Peyer's patch (tissue), 4 donors: ENCODE measurements at regions not wholly inside any gene's neighbourhood (a gene's known extent, or its start where the extent isn't known, plus 50 kb on each side); places are given as distances from the start of the nearest gene placed in this dataset.
A peak's percentile ranks its signal among the peaks of the same experiment; 100 is the strongest.

Experiments used
- DNase-seq, 3 donors: peaks; one replicate each; pipeline ENCODE4 v3.0.0-alpha.2; 2017 to 2019
- H3K27ac ChIP-seq, 4 donors: fragments of 200-600 bp; sonication (generic); one replicate each; pipeline ENCODE4 v1.5.1; 2016 to 2019
- H3K27me3 ChIP-seq, 2 donors: fragments of 200-600 bp; sonication (generic); one replicate each; pipeline ENCODE4 v1.5.1; 2019
- H3K36me3 ChIP-seq, 3 donors: fragments of 200-600 bp; sonication (generic); one replicate each; pipeline ENCODE4 v1.5.1; 2016 to 2019
- H3K4me1 ChIP-seq, 4 donors: fragments of 200-600 bp; sonication (generic); one replicate each; pipeline ENCODE4 v1.5.1; 2016 to 2019
- H3K4me3 ChIP-seq, 4 donors: fragments of 200-600 bp; sonication (generic); 1 replicate in 3 of 4; 2 replicates in 1 of 4; pipeline ENCODE4 v1.5.1; 2016 to 2019; ENCODE audit warnings: mild to moderate bottlenecking in 1 of 4
- H3K9me3 ChIP-seq, 4 donors: fragments of 200-600 bp; sonication (generic); one replicate each; pipeline ENCODE4 v1.5.1; 2016 to 2019; ENCODE audit warnings: mild to moderate bottlenecking in 1 of 4
- CTCF ChIP-seq, 6 experiments: fragments of 450-650 bp in 4 of 6; fragments of 200-600 bp in 2 of 6; sonication (generic) in 1 of 6; IDR thresholded peaks; one replicate each; pipeline ENCODE4 v1.5.1; 2017 to 2019; ENCODE audit warnings: antibody characterized with exemption in 6 of 6, mild to moderate bottlenecking in 3 of 6, moderate library complexity in 1 of 6
- POLR2A ChIP-seq, 2 donors: fragments of 450-650 bp; IDR thresholded peaks; one replicate each; pipeline ENCODE4 v1.5.1; 2017; ENCODE audit warnings: antibody characterized with exemption in 2 of 2, mild to moderate bottlenecking in 2 of 2, moderate library complexity in 2 of 2

- no peak overlapping the region for H3K4me3 ChIP-seq
- no peak overlapping the region for H3K27ac ChIP-seq
- H3K36me3 ChIP-seq: no peaks in the 10 kb centered on the region
- H3K9me3 ChIP-seq: no peaks in the 10 kb centered on the region
- no peak for DNase-seq
- peaks cover 0 to 3% (median 0%) of the 10 kb centered on the region in 4 donors for H3K4me1 ChIP-seq
- no peaks in the 10 kb centered on the region for H3K27me3 ChIP-seq
- no peak for TF ChIP-seq CTCF (IDR thresholded peaks at IDR 0.05)
- TF ChIP-seq POLR2A (IDR thresholded peaks at IDR 0.05): no peak
Observed at GRCh38 chr20:39359981-39360620, 398.0 kb downstream of the DHX35 start.

- Histone ChIP-seq H3K9me3 (no peaks in the 10 kb centered on the region), H3K36me3 (no peaks in the 10 kb centered on the region), H3K27ac (peak overlapping the region in 2 of 4 donors; percentile 12 to 40), H3K4me3 (no peak overlapping the region), H3K4me1 (peaks cover 0 to 3% (median 0%) of the 10 kb centered on the region in 4 donors), H3K27me3 (no peaks in the 10 kb centered on the region)
- DNase-seq: peak in 2 of 3 donors; percentile 51 to 54
- TF ChIP-seq POLR2A (IDR thresholded peaks at IDR 0.05) (no peak), CTCF (IDR thresholded peaks at IDR 0.05) (no peak)
Observed at GRCh38 chr20:39358052-39358451, 395.9 kb downstream of the DHX35 start.

GRCh38 chr20:39356908-39357307, 394.8 kb downstream of the DHX35 start:
- Histone ChIP-seq H3K4me1 (peaks cover 0 to 3% (median 0%) of the 10 kb centered on the region in 4 donors), H3K36me3 (no peaks in the 10 kb centered on the region), H3K9me3 (no peaks in the 10 kb centered on the region), H3K27me3 (no peaks in the 10 kb centered on the region), H3K27ac (peak overlapping the region in 2 of 4 donors; percentile 7 to 38), H3K4me3 (no peak overlapping the region)
- no peak for DNase-seq
- TF ChIP-seq CTCF (IDR thresholded peaks at IDR 0.05) (no peak), POLR2A (IDR thresholded peaks at IDR 0.05) (no peak)

GRCh38 chr20:39349240-39349639, 387.1 kb downstream of the DHX35 start:
- no peak for TF ChIP-seq CTCF (IDR thresholded peaks at IDR 0.05)
- no peak for TF ChIP-seq POLR2A (IDR thresholded peaks at IDR 0.05)
- Histone ChIP-seq H3K4me3 (no peak overlapping the region), H3K9me3 (peaks cover 0 to 5% (median 0%) of the 10 kb centered on the region in 4 donors), H3K27ac (no peak overlapping the region), H3K36me3 (no peaks in the 10 kb centered on the region), H3K4me1 (no peaks in the 10 kb centered on the region), H3K27me3 (no peaks in the 10 kb centered on the region)
- DNase-seq: no peak

- TF ChIP-seq CTCF (IDR thresholded peaks at IDR 0.05): no peak
- no peak for TF ChIP-seq POLR2A (IDR thresholded peaks at IDR 0.05)
- H3K27me3 ChIP-seq: no peaks in the 10 kb centered on the region
- no peaks in the 10 kb centered on the region for H3K36me3 ChIP-seq
- peaks cover 0 to 5% (median 0%) of the 10 kb centered on the region in 4 donors for H3K9me3 ChIP-seq
- no peak overlapping the region for H3K4me3 ChIP-seq
- no peak for DNase-seq
- H3K4me1 ChIP-seq: no peaks in the 10 kb centered on the region
- H3K27ac ChIP-seq: no peak overlapping the region
Observed at GRCh38 chr20:39347626-39348025, 385.5 kb downstream of the DHX35 start.
